Endodermal cell (in vitro differentiated cells): ENCODE measurements at regions not wholly inside any gene's neighbourhood (a gene's known extent, or its start where the extent isn't known, plus 50 kb on each side); places are given as distances from the start of the nearest gene placed in this dataset.
A peak's percentile ranks its signal among the peaks of the same experiment; 100 is the strongest.

Source experiments
- DNase-seq: peaks from one replicate; pipeline ENCODE4 v3.0.0-alpha.2; 2017
- H3K27ac ChIP-seq: 2 replicates; pipeline ENCODE4 v1.5.1; 2013; ENCODE audit warnings: mild to moderate bottlenecking, low read depth, low read length, moderate library complexity
- H3K27me3 ChIP-seq: 2 replicates; pipeline ENCODE4 v1.6.1; 2013; ENCODE audit warnings: mild to moderate bottlenecking, low read length, moderate library complexity; ENCODE audit not compliant: insufficient read depth, control insufficient read depth, poor library complexity, severe bottlenecking
- H3K36me3 ChIP-seq: 2 replicates; pipeline ENCODE4 v1.7.0; 2013; ENCODE audit warnings: mild to moderate bottlenecking, low read length, moderate library complexity; ENCODE audit not compliant: control insufficient read depth, insufficient read depth
- H3K4me1 ChIP-seq: one replicate; pipeline ENCODE4 v1.7.0; 2013; ENCODE audit warnings: low read length; ENCODE audit not compliant: control insufficient read depth, insufficient read depth
- H3K4me3 ChIP-seq: 2 replicates; pipeline ENCODE4 v1.5.1; 2013; ENCODE audit warnings: mild to moderate bottlenecking, low read length, moderate library complexity
- H3K9ac ChIP-seq: 2 replicates; pipeline ENCODE4 v1.6.1; 2013; ENCODE audit warnings: mild to moderate bottlenecking, low read length, moderate library complexity; ENCODE audit not compliant: poor library complexity, severe bottlenecking; ENCODE audit errors: extremely low read depth
- H3K9me3 ChIP-seq: 2 replicates; pipeline ENCODE4 v1.6.1; 2013; ENCODE audit warnings: mild to moderate bottlenecking, low read length, moderate library complexity; ENCODE audit not compliant: control insufficient read depth
- H3K27ac Mint-ChIP-seq: 2 replicates; pipeline ENCODE4 v1.8.0; 2020; ENCODE audit warnings: mixed read lengths
- H3K27me3 Mint-ChIP-seq: 2 replicates; pipeline ENCODE4 v1.8.0; 2021; ENCODE audit warnings: mild to moderate bottlenecking, mixed read lengths; ENCODE audit not compliant: insufficient read depth
- H3K36me3 Mint-ChIP-seq: 2 replicates; pipeline ENCODE4 v1.8.0; 2020; ENCODE audit warnings: low read depth, mixed read lengths
- H3K4me1 Mint-ChIP-seq: 2 replicates; pipeline ENCODE4 v1.8.0; 2020; ENCODE audit warnings: mixed read lengths
- H3K4me3 Mint-ChIP-seq: 2 replicates; pipeline ENCODE4 v1.8.0; 2020; ENCODE audit warnings: mild to moderate bottlenecking, moderate library complexity, mixed read lengths
- H3K9me3 Mint-ChIP-seq: 2 replicates; pipeline ENCODE4 v1.8.0; 2020; ENCODE audit warnings: mild to moderate bottlenecking, mixed read lengths
- CTCF ChIP-seq: fragments of 200-600 bp; sonication (generic); conservative IDR thresholded peaks from 2 replicates; pipeline ENCODE4 v1.5.0; 2021; ENCODE audit warnings: antibody characterized with exemption, mild to moderate bottlenecking
- WGBS, 2 experiments: methylation state at CpG; one replicate each; pipeline versions ENCODE4 v1.1.5 to v1.1.7; 2013; ENCODE audit warnings: missing lambda C conversion rate in 2 of 2, mixed read lengths in 1 of 2; ENCODE audit not compliant: insufficient coverage in 1 of 2, insufficient read length in 1 of 2; 5-methylcytosine and 5-hydroxymethylcytosine counted together

GRCh38 chr4:4775493-4776004 is 83.9 kb upstream of the MSX1 start:
- no peak overlapping the region for H3K27ac ChIP-seq
- DNase-seq, result peak; percentile 35
- no peaks in the 10 kb centered on the region for H3K36me3 ChIP-seq
- no peaks in the 10 kb centered on the region for H3K9me3 ChIP-seq
- no peaks in the 10 kb centered on the region for H3K9me3 Mint-ChIP-seq
- TF ChIP-seq CTCF, result no peak
- no peaks in the 10 kb centered on the region for H3K36me3 Mint-ChIP-seq
- no peak overlapping the region for H3K9ac ChIP-seq
- WGBS, 2 experiments, result 78 to 86% methylated on average over 7 to 10 of the region's 10 CpGs
- peaks cover 9% of the 10 kb centered on the region for H3K4me1 Mint-ChIP-seq
- H3K27me3 Mint-ChIP-seq, result peaks cover 18% of the 10 kb centered on the region
- no peaks in the 10 kb centered on the region for H3K4me1 ChIP-seq
- no peak overlapping the region for H3K27ac Mint-ChIP-seq
- no peaks in the 10 kb centered on the region for H3K27me3 ChIP-seq
- H3K4me3 ChIP-seq, result no peak overlapping the region
- H3K4me3 Mint-ChIP-seq, result no peak overlapping the region

- H3K36me3 Mint-ChIP-seq, result no peaks in the 10 kb centered on the region
- no peaks in the 10 kb centered on the region for H3K4me1 ChIP-seq
- 76 to 77% methylated on average over 4 to 6 of the region's 6 CpGs for WGBS, 2 experiments
- H3K4me3 ChIP-seq, result no peak overlapping the region
- no peaks in the 10 kb centered on the region for H3K9me3 Mint-ChIP-seq
- no peaks in the 10 kb centered on the region for H3K4me1 Mint-ChIP-seq
- H3K27ac ChIP-seq, result no peak overlapping the region
- no peaks in the 10 kb centered on the region for H3K36me3 ChIP-seq
- peaks cover 11% of the 10 kb centered on the region for H3K27me3 Mint-ChIP-seq
- H3K4me3 Mint-ChIP-seq, result no peak overlapping the region
- H3K9ac ChIP-seq, result no peak overlapping the region
- H3K9me3 ChIP-seq, result no peaks in the 10 kb centered on the region
- no peak overlapping the region for H3K27ac Mint-ChIP-seq
- no peak for DNase-seq
- no peak for TF ChIP-seq CTCF
- no peaks in the 10 kb centered on the region for H3K27me3 ChIP-seq
Observed at GRCh38 chr4:4772534-4772933, 86.9 kb upstream of the MSX1 start.

- TF ChIP-seq CTCF, result no peak
- H3K27ac Mint-ChIP-seq, result no peak overlapping the region
- peaks cover 4% of the 10 kb centered on the region for H3K9me3 Mint-ChIP-seq
- peaks cover 11% of the 10 kb centered on the region for H3K27me3 Mint-ChIP-seq
- Histone ChIP-seq H3K27me3 (no peaks in the 10 kb centered on the region), H3K9ac (no peak overlapping the region), H3K9me3 (no peaks in the 10 kb centered on the region), H3K27ac (no peak overlapping the region), H3K4me3 (no peak overlapping the region), H3K4me1 (no peaks in the 10 kb centered on the region), H3K36me3 (no peaks in the 10 kb centered on the region)
- 89 to 93% methylated on average over 4 to 5 of the region's 5 CpGs for WGBS, 2 experiments
- no peak overlapping the region for H3K4me3 Mint-ChIP-seq
- peaks cover 4% of the 10 kb centered on the region for H3K36me3 Mint-ChIP-seq
- peaks cover 5% of the 10 kb centered on the region for H3K4me1 Mint-ChIP-seq
- DNase-seq, result no peak
Observed at GRCh38 chr4:4771160-4771559, 88.3 kb upstream of the MSX1 start.
